ENCODE measurements at regions not wholly inside any gene's neighbourhood (a gene's known extent, or its start where the extent isn't known, plus 50 kb on each side); places are given as distances from the start of the nearest gene placed in this dataset.

DNA sequence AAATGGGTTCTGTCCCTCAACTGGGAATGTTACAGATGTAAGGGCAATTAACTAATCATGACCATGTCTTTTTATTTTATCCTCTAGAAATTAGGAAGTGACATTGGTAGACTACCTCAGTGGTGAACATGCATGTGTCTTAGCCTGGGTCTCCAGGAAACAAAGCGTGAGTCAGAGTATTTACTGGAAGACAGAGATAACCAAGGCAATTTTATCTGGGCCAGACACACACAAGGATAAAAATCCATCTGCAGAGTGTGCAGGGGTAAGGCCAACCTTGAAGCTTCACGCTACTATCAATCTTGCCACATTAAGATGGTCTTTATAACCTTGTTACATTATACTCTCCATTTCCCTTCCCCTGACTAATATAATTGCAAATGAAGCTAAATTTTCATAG, 487.5 kb downstream of the SUCLG1 start:
- Histone ChIP-seq H3K4me3 (ENCODE audit: control insufficient read depth in 2 of 3, extremely low read depth in 1 of 3, insufficient read depth in 2 of 3, low read depth in 1 of 3, low read length in 3 of 3) (no peak overlapping the region), H3K27me3 (ENCODE audit: control insufficient read depth, extremely low read depth, insufficient read depth, low read length) (no peaks in the 10 kb centered on the region), H3K79me2 (ENCODE audit: control insufficient read depth, insufficient read depth, low read length) (no peaks in the 10 kb centered on the region), H2AFZ (ENCODE audit: control insufficient read depth, low read length) (no peak overlapping the region), H4K20me1 (ENCODE audit: control insufficient read depth, extremely low read depth, insufficient read depth, low read length) (no peaks in the 10 kb centered on the region), H3K9me1 (ENCODE audit: control insufficient read depth, extremely low read depth, insufficient read depth, low read length) (no peaks in the 10 kb centered on the region), H3K4me2 (ENCODE audit: control insufficient read depth, extremely low read depth, insufficient read depth, low read depth, low read length) (no peak overlapping the region), H3K9me3 (ENCODE audit: control insufficient read depth, low read depth, low read length) (no peaks in the 10 kb centered on the region), H3K9ac (ENCODE audit: control insufficient read depth, extremely low read depth, insufficient read depth, low read length) (no peak overlapping the region), H3K36me3 (ENCODE audit: control insufficient read depth in 2 of 2, extremely low read depth in 1 of 2, insufficient read depth in 2 of 2, low read length in 2 of 2) (no peaks in the 10 kb centered on the region), H3K4me1 (ENCODE audit: control insufficient read depth, extremely low read depth, insufficient read depth, low read length) (no peaks in the 10 kb centered on the region), H3K27ac (ENCODE audit: control insufficient read depth, insufficient read depth, low read length) (no peak overlapping the region)
- dilution Hi-C loops (cut with MboI; ENCODE audit: extremely low pct_ligation_motif_present, low sequenced_read_pairs), result no loop called here
- DNase-seq (ENCODE audit: low read depth, low spot score), result no peak
- no peak for FAIRE-seq
- TF ChIP-seq, protein P1, sequence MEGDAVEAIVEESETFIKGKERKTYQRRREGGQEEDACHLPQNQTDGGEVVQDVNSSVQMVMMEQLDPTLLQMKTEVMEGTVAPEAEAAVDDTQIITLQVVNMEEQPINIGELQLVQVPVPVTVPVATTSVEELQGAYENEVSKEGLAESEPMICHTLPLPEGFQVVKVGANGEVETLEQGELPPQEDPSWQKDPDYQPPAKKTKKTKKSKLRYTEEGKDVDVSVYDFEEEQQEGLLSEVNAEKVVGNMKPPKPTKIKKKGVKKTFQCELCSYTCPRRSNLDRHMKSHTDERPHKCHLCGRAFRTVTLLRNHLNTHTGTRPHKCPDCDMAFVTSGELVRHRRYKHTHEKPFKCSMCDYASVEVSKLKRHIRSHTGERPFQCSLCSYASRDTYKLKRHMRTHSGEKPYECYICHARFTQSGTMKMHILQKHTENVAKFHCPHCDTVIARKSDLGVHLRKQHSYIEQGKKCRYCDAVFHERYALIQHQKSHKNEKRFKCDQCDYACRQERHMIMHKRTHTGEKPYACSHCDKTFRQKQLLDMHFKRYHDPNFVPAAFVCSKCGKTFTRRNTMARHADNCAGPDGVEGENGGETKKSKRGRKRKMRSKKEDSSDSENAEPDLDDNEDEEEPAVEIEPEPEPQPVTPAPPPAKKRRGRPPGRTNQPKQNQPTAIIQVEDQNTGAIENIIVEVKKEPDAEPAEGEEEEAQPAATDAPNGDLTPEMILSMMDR (optimal IDR thresholded peaks at IDR 0.05 in 1 of 3, IDR thresholded peaks at IDR 0.05 in 1 of 3, conservative IDR thresholded peaks at IDR 0.05 in 1 of 3; ENCODE audit: extremely low read depth in 1 of 3, insufficient read depth in 2 of 3, low read length in 3 of 3), result no peak
- no peak for TF ChIP-seq EZH2 (IDR thresholded peaks at IDR 0.05; ENCODE audit: low read length)

DNA sequence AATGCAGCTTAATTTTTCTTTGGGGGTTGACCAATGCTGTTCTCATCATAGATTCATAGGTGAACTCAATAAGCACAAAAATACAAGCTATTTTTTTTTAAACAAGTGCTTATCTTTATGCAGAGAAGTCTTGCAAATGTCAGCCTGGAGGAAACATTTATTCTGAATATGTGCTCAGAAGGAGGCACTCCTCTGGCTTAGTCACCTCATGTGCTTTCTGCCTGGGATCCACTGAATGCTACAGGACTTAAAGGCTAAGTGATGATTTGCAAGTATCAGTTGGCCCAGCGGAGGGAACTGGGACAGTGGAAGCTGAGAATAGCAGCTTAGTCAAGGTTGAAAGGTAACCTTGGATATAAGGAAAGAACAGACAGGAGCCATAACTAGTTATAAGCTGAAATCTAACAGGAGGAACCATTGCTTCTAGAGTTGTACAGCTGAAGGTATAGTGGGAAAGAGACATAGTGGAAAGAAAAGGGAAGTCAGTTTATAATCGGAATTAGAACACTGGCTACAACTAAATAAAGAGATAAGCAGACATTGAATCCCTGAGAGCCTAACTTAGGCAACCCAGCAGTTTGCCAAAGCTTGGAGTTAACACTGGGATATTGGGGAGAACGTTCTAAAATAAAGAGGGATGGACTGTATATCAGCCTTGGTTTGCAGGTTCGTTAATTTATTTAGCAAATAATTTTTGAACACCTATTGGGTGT, 488.7 kb downstream of the SUCLG1 start:
- Histone ChIP-seq H2AFZ (ENCODE audit: control insufficient read depth, low read length) (no peak overlapping the region), H3K9me1 (ENCODE audit: control insufficient read depth, extremely low read depth, insufficient read depth, low read length) (no peaks in the 10 kb centered on the region), H4K20me1 (ENCODE audit: control insufficient read depth, extremely low read depth, insufficient read depth, low read length) (no peaks in the 10 kb centered on the region), H3K4me2 (ENCODE audit: control insufficient read depth, extremely low read depth, insufficient read depth, low read depth, low read length) (no peak overlapping the region), H3K27me3 (ENCODE audit: control insufficient read depth, extremely low read depth, insufficient read depth, low read length) (no peaks in the 10 kb centered on the region), H3K79me2 (ENCODE audit: control insufficient read depth, insufficient read depth, low read length) (no peaks in the 10 kb centered on the region), H3K9me3 (ENCODE audit: control insufficient read depth, low read depth, low read length) (no peaks in the 10 kb centered on the region), H3K36me3 (ENCODE audit: control insufficient read depth in 2 of 2, extremely low read depth in 1 of 2, insufficient read depth in 2 of 2, low read length in 2 of 2) (no peaks in the 10 kb centered on the region), H3K9ac (ENCODE audit: control insufficient read depth, extremely low read depth, insufficient read depth, low read length) (no peak overlapping the region), H3K27ac (ENCODE audit: control insufficient read depth, insufficient read depth, low read length) (no peak overlapping the region), H3K4me1 (ENCODE audit: control insufficient read depth, extremely low read depth, insufficient read depth, low read length) (no peaks in the 10 kb centered on the region), H3K4me3 (ENCODE audit: control insufficient read depth in 2 of 3, extremely low read depth in 1 of 3, insufficient read depth in 2 of 3, low read depth in 1 of 3, low read length in 3 of 3) (no peak overlapping the region)
- DNase-seq (ENCODE audit: low read depth, low spot score) (no peak), FAIRE-seq (no peak)
- TF ChIP-seq, protein P1 (optimal IDR thresholded peaks at IDR 0.05 in 1 of 3, IDR thresholded peaks at IDR 0.05 in 1 of 3, conservative IDR thresholded peaks at IDR 0.05 in 1 of 3; ENCODE audit: extremely low read depth in 1 of 3, insufficient read depth in 2 of 3, low read length in 3 of 3), result no peak
- TF ChIP-seq EZH2 (IDR thresholded peaks at IDR 0.05; ENCODE audit: low read length), result no peak
- dilution Hi-C loops (cut with MboI; ENCODE audit: extremely low pct_ligation_motif_present, low sequenced_read_pairs), result no loop called here
